Adrenal gland (tissue), 9 donors: ENCODE measurements at regions not wholly inside any gene's neighbourhood (a gene's known extent, or its start where the extent isn't known, plus 50 kb on each side); places are given as distances from the start of the nearest gene placed in this dataset.

Experiments used
- DNase-seq, 7 donors: peaks; one replicate each; pipeline ENCODE4 v3.0.0-alpha.2; 2019 to 2020
- H3K27ac ChIP-seq, 5 donors: fragments of 200-600 bp; sonication (generic) in 4 of 5; 1 replicate in 3 of 5; 2 replicates in 2 of 5; pipeline versions ENCODE4 v1.5.1 to v1.8.0; 2016 to 2020; ENCODE audit warnings: mild to moderate bottlenecking in 1 of 5
- H3K27me3 ChIP-seq: fragments of 200-600 bp; 2 replicates; pipeline ENCODE4 v1.8.0; 2021
- H3K36me3 ChIP-seq, 2 donors: fragments of 200-600 bp; replicated peaks in 1 of 2; 1 replicate in 1 of 2; 2 replicates in 1 of 2; pipeline versions ENCODE4 v1.5.1 to v1.8.0; 2018 to 2022
- H3K4me1 ChIP-seq, 2 donors: fragments of 200-600 bp; replicated peaks in 1 of 2; 1 replicate in 1 of 2; 2 replicates in 1 of 2; pipeline versions ENCODE4 v1.5.1 to v1.8.0; 2018 to 2021
- H3K4me3 ChIP-seq, 4 donors: fragments of 200-600 bp; sonication (generic) in 3 of 4; one replicate each; pipeline ENCODE4 v1.5.1; 2016 to 2018
- H3K9me3 ChIP-seq, 3 donors: fragments of 200-600 bp; sonication (generic) in 1 of 3; replicated peaks in 1 of 3; 1 replicate in 2 of 3; 2 replicates in 1 of 3; pipeline versions ENCODE4 v1.5.1 to v1.8.0; 2016 to 2021
- POLR2A ChIP-seq, 2 donors: fragments of 450-650 bp; IDR thresholded peaks; one replicate each; pipeline ENCODE4 v1.6.1; 2017; ENCODE audit warnings: antibody characterized with exemption in 2 of 2, mild to moderate bottlenecking in 2 of 2, moderate library complexity in 1 of 2
- WGBS, 4 donors: extraction: QIAGEN DNeasy Blood & Tissue Kit in 2 of 4; methylation state at CpG; one replicate each; pipeline versions ENCODE4 v1.1.5 to v1.1.7; 2013 to 2017; 5-methylcytosine and 5-hydroxymethylcytosine counted together
- intact Hi-C, 2 donors: fragments of 100-400 bp; cut with DNase I; formaldehyde crosslinking; loops; one replicate each; pipeline versions ENCODE4 v1.14.1 to v1.15.0; 2022 to 2023
- TF ChIP-seq, protein P1 (sequence below), 6 experiments: fragments of 450-650 bp in 4 of 6; fragments of 200-600 bp in 2 of 6; sonication (generic) in 1 of 6; IDR thresholded peaks; 1 replicate in 5 of 6; 2 replicates in 1 of 6; pipeline versions ENCODE4 v1.5.1 to v1.8.0; 2016 to 2021; ENCODE audit warnings: antibody characterized with exemption in 6 of 6, mild to moderate bottlenecking in 2 of 6, moderate library complexity in 1 of 6
- donor health status: healthy with polysubstance abuse.
- donor health status: Bipolar disorder and iron deficiency.
- donor health status: DM: yes; HTN: yes; CAD: no.
- donor health status: DM: no; HTN: no; CAD: no.
- donor health status: DM: no; HTN: no; CAD: no.

DNA sequence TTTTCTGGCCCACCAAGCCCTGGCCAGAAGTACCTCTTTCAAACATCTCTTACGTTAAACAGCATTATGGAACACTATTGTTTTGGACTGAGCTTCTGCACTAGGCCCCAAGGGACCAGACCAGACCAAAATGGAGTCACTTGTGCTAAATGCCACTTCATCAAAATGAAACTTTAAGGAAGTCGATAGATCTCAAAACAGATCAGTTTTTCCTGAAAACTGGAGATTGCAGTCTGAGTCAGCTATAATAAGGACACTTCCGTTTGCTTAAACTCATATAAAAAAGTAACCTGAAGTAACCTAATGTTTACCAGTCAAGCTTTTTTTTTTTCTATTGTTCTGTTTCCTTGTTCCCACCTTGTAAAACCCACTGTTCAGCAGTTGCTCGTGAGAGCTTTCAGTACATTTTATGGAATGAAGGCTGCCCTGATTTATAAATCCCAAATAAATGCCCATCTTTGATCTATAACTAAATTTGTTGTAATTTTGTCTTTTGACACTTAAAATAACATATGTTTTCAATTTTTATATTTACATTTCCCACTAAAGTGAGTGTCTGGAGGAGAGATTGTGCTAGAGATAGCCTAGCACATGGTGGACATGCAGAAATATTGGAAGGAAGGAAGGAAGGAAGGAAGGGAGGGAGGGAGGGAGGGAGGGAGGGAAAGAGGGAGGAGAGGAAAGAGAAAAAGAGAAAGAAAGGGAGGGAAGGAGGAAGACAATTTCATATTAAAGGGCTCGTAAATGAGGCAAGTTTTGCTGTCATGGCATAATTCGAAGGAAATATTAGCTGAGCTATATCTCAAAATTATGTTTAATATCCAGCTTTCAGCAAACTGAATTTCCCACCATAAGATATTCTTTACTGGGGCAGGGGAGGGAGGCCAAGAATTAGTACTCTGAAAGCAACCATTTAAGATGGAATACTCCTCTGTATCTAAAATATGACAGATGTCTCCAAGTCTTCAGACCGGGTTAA is 77.0 kb upstream of the CXADR start:
- H3K27ac ChIP-seq: no peak overlapping the region
- no peak overlapping the region for H3K4me3 ChIP-seq
- 68 to 79% (median 74%) methylated on average over 7 of the region's 7 CpGs for WGBS, 4 donors
- TF ChIP-seq POLR2A (IDR thresholded peaks at IDR 0.05): no peak
- H3K36me3 ChIP-seq: no peaks in the 10 kb centered on the region
- no peaks in the 10 kb centered on the region for H3K9me3 ChIP-seq
- H3K27me3 ChIP-seq: no peaks in the 10 kb centered on the region
- H3K4me1 ChIP-seq: no peaks in the 10 kb centered on the region
- intact Hi-C loops: no loop called here
- no peak for DNase-seq

- Histone ChIP-seq H3K9me3 (no peaks in the 10 kb centered on the region), H3K36me3 (no peaks in the 10 kb centered on the region), H3K27me3 (no peaks in the 10 kb centered on the region), H3K4me1 (no peaks in the 10 kb centered on the region), H3K27ac (no peak overlapping the region), H3K4me3 (no peak overlapping the region)
- 63 to 78% (median 73%) methylated on average over 4 of the region's 4 CpGs for WGBS, 4 donors
- no peak for TF ChIP-seq POLR2A (IDR thresholded peaks at IDR 0.05)
- TF ChIP-seq, protein P1, sequence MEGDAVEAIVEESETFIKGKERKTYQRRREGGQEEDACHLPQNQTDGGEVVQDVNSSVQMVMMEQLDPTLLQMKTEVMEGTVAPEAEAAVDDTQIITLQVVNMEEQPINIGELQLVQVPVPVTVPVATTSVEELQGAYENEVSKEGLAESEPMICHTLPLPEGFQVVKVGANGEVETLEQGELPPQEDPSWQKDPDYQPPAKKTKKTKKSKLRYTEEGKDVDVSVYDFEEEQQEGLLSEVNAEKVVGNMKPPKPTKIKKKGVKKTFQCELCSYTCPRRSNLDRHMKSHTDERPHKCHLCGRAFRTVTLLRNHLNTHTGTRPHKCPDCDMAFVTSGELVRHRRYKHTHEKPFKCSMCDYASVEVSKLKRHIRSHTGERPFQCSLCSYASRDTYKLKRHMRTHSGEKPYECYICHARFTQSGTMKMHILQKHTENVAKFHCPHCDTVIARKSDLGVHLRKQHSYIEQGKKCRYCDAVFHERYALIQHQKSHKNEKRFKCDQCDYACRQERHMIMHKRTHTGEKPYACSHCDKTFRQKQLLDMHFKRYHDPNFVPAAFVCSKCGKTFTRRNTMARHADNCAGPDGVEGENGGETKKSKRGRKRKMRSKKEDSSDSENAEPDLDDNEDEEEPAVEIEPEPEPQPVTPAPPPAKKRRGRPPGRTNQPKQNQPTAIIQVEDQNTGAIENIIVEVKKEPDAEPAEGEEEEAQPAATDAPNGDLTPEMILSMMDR (IDR thresholded peaks at IDR 0.05): no peak
- DNase-seq: no peak
- intact Hi-C loops: no loop called here
These were observed 76.2 kb upstream of the CXADR start for GRCh38 chr21:17436626-17437111.

DNA sequence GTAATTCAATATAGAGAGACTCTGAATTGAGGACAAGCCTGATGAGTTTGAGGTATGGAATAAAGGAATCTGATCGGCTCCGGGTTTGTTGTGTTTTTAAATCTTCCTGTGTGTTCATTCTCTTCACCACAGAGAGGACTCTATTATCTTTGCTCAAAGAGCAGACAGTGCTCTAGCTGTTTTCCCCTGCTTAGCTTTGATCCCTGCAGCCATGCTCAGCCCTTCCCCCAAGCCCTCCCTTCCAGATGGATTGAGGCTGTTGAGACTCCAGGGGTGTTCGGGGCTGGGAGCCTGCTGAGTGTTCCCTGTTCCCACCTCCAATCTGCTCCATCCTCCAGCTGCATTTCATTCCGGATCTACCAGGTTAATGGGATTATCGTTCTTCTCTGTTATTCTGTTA is 74.2 kb upstream of the CXADR start:
- no peak overlapping the region for H3K27ac ChIP-seq
- WGBS, 4 donors: 50 to 62% (median 56%) methylated on average over 5 of the region's 5 CpGs

GRCh38 chr21:17440969-17441368 is 71.9 kb upstream of the CXADR start:
- intact Hi-C loops: no loop called here
- Histone ChIP-seq H3K9me3 (no peaks in the 10 kb centered on the region), H3K27ac (no peak overlapping the region), H3K4me1 (no peaks in the 10 kb centered on the region), H3K4me3 (no peak overlapping the region), H3K36me3 (no peaks in the 10 kb centered on the region), H3K27me3 (no peaks in the 10 kb centered on the region)
- 57 to 75% (median 66%) methylated on average over 3 of the region's 3 CpGs for WGBS, 4 donors
- no peak for DNase-seq
- TF ChIP-seq, protein P1 (IDR thresholded peaks at IDR 0.05): no peak
- TF ChIP-seq POLR2A (IDR thresholded peaks at IDR 0.05): no peak

More for the DNA sequence above, 74.2 kb upstream of the CXADR start:
- no peaks in the 10 kb centered on the region for H3K9me3 ChIP-seq
- H3K36me3 ChIP-seq: no peaks in the 10 kb centered on the region
- no peak overlapping the region for H3K4me3 ChIP-seq
- TF ChIP-seq, protein P1 (IDR thresholded peaks at IDR 0.05): no peak
- TF ChIP-seq POLR2A (IDR thresholded peaks at IDR 0.05): no peak
- H3K27me3 ChIP-seq: no peaks in the 10 kb centered on the region
- H3K4me1 ChIP-seq: no peaks in the 10 kb centered on the region
- intact Hi-C loops: no loop called here
- no peak for DNase-seq
